Epithelial cell of proximal tubule (primary cell): ENCODE measurements at regions not wholly inside any gene's neighbourhood (a gene's known extent, or its start where the extent isn't known, plus 50 kb on each side); places are given as distances from the start of the nearest gene placed in this dataset.
"Not testable (repeated sequence)": the region's sequence is repeated elsewhere in the genome, so short reads cannot be mapped to it uniquely, and the experiment has no call there.

Experiments used
- DNase-seq: peaks from one replicate; pipeline ENCODE4 v3.0.0-alpha.2; 2011; ENCODE audit warnings: low read depth
- H3K4me3 ChIP-seq: 2 replicates; pipeline ENCODE4 v1.5.1; 2011; ENCODE audit warnings: low read depth, mild to moderate bottlenecking, low read length
- CTCF ChIP-seq: conservative IDR thresholded peaks from 2 replicates; pipeline ENCODE4 v1.5.1; 2012; ENCODE audit warnings: low read depth, mild to moderate bottlenecking, low read length

DNA sequence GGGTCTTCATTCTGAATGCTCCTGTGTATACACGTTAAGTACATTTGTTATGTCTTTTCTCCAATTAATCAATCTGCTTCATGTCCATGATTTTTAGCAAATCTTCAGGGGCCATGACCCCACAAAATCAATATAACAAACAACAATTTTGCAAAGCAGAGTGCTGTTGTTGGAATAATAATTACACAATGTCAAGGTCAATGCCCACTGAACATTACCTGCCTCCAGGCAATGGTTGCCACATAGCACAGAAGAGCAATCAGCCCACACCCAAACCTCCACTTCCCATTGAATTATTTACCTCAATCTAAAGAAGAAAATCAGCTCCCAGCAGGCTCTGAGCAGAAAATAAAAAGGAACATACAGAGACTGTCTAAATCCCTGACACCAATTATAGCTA, 208.8 kb upstream of the USP9Y start:
- DNase-seq, result no peak
- no peak overlapping the region for H3K4me3 ChIP-seq
- TF ChIP-seq CTCF, result no peak

- H3K4me3 ChIP-seq, result no peak overlapping the region
- DNase-seq, result no peak
- TF ChIP-seq CTCF, result no peak
Observed at GRCh38 chrY:12496007-12496406, 205.0 kb upstream of the USP9Y start.

DNA sequence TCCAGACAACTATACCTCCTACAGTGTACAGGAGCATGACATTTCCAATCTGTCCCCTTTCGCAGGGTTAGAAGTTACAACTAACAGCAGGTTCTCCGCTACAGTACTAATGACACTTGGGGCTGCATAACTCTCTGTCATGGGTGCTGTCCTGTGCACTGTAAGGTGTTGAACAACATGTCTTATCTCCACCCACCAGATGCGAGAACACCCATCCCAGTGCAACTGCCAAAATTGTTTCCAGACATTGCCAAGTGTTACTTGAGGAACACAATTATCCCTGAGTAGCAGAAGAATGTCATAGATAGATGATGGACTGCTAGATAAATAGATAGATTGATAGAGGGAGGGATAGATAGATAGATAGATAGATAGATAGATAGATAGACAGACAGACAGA, 200.9 kb upstream of the USP9Y start:
- no peak for DNase-seq

GRCh38 chrY:12504028-12504427, 197.0 kb upstream of the USP9Y start:
- DNase-seq, H3K4me3 ChIP-seq: not testable (repeated sequence)

More for the DNA sequence above, 200.9 kb upstream of the USP9Y start:
- no peak overlapping the region for H3K4me3 ChIP-seq
- TF ChIP-seq CTCF, result no peak

GRCh38 chrY:12517338-12517737, 183.7 kb upstream of the USP9Y start:
- DNase-seq, result no peak
- TF ChIP-seq CTCF, result no peak
- H3K4me3 ChIP-seq, result no peak overlapping the region

- no peak overlapping the region for H3K4me3 ChIP-seq
- DNase-seq, result no peak
- TF ChIP-seq CTCF, result no peak
Observed at GRCh38 chrY:12525206-12525605, 175.8 kb upstream of the USP9Y start.

GRCh38 chrY:12526362-12527063, 174.5 kb upstream of the USP9Y start:
- DNase-seq, result no peak
- no peak for TF ChIP-seq CTCF
- H3K4me3 ChIP-seq, result no peak overlapping the region
